CD4-positive, alpha-beta T cell treated with Interleukin-15 for 1 hour (primary cell): ENCODE measurements at regions not wholly inside any gene's neighbourhood (a gene's known extent, or its start where the extent isn't known, plus 50 kb on each side); places are given as distances from the start of the nearest gene placed in this dataset.
A peak's percentile ranks its signal among the peaks of the same experiment; 100 is the strongest.
"Not testable (repeated sequence)": the region's sequence is repeated elsewhere in the genome, so short reads cannot be mapped to it uniquely, and the experiment has no call there.

Experiments used
- DNase-seq: peaks from one replicate; pipeline ENCODE4 v3.0.0-alpha.2; 2020

DNA sequence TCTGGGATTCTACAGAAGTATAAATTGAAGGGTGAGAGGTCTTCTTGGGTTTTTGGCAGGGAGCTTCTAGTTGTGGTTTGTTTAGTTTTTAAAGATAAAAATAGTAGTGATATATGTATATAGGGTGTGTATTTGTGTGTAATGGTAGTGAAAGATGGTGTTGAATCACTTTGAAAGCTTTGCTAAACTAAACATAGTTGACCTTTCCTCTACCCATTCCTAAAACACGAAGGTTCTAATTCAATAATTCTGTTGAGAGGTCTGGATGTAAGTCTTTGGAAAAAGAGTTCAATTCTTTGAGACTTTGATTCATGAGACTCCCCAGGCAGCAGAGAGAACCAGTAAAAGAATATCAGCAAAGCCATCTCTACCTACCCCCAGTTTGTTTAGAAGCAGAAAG is 247.9 kb upstream of the DUSP10 start:
- DNase-seq = no peak

DNA sequence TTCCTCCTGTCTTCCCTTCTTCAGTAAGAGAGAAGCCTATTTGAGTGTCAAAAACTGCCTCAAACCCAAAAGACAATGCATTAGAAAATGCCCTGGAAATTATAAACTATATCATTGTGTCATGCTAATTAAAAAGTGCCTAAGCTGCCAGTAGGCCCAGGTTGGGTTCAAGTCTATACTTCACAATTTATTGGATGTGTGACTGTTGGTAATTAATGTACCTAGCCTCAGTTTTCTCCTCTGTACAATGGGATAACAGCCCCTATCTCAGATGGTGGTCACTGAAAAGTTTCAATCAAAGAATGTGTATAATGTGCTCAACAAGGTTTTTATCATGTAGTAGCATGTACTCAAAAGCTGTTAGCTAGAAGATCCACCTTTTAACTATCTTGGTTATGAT is 246.9 kb upstream of the DUSP10 start:
- DNase-seq = no peak

DNA sequence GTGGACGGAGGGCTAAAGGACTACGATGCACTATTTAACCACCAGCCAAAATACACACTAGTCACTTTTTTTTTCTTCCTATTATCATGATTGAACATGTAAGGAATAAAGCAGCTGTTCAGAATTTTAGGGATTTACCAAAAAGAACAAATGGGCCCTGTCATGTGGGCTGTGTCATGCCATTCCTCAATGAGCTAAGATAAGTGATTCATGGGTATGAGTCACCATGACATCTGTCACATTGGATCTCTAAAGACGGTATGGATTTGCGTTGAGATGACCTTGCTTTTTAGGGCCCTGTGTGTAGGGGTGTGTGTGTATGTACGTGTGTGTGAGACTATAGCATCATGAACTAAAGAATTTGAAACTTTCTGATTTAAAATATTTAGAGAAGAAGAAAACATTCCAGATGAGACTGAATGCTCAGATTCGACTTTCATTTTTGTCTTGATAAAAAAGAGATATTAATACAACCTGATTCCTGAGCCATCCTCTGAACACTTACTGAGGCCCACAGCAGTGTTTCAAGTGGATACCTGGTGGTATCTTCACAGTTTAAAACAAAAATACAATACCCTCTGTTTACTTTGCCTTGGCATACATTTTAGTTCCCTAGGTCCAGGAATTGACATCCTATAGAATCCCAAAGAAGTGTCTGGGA is 246.1 kb upstream of the DUSP10 start:
- peak; percentile 18 for DNase-seq

DNA sequence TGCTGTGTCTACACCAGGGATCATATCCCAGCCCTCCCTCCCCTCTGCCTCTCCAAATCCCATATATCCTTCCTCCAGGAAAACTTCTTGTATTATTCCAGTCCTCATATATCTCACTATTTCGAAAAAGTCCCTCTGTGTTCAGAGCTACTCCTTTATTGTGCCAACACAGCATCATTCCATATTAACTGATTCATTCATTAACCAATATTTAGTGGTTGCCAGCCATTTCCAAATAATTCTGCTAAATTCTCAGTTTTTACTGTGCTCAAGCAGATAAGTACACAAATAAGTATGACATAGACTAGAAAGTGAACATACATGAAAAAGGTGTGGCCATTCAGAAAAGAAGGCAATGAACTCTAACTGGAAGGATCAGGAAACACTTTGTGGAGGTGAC is 241.6 kb upstream of the DUSP10 start:
- no peak for DNase-seq

DNA sequence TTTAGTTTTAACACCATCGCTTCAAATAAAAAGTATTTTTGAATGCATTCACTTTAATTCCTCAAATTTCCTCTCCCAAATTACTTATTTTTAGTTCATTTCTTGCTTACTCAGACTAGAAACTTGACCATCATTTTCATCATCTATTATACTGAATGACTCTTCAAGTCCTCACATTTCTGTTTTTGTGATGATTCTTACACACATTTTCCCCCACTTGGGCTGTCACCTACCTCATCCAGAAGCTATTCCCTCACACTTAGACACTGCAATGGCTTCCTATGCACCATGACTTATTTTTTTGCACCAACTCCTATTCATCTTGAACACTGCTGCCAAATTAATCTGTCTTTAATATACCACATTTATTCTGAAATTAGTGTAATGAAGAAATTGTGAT is 239.6 kb upstream of the DUSP10 start:
- no peak for DNase-seq

DNA sequence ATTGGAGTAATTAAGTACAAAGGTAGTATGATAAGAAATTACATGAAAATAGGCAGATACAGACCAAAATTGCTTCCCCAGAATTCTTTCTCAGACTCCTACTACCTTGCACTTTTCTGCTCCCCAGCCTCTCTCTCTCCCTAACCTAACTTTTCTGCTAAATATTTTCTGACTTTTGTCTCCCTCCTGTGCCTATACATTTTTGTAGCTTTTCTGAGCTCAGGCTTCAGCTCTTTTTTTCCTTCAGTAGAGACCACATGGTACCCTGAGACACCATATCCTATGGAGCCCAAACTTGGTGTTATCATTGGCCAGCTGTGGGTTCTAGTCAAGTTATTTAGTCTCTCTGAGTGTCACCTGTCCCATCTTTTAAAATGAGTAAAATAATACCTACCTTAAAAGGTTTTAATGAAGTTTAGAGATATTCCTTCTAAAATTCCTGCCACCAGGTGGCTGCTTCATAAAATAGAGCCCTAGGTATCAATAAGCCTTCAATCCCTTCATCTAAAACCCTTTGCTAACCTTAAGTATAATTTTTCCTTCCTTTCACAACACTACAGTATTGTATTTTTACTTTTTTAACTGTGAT is 237.6 kb upstream of the DUSP10 start:
- DNase-seq = no peak

DNA sequence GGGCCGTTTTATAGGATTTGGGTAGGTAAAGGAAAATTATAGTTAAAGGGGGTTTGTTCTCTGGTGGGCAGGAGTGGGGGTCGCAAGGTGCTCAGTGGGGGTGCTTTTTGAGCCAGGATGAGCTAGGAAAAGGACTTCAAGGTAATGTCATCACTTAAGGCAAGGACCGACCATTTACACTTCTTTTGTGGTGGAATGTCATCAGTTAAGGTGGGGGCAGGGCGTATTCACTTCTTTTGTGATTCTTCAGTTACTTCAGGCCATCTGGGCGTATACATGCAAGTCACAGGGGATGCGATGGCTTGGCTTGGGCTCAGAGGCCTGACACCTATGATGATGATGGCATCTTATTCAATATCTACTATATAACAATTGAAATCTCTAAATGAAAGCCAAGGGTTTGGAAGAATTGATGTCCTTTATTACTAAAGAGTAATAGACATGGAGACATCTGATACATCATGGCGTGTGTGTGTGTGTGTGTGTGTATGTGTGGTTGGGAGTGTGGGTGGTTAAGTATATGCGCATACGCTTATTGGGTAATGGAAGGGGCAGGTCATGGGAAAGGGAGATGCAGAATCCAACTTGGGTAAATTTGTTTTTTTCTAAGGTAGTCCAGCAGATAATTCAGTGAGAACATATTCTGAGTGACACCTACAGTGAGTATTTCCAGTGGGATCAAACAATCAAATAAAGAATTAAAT is 236.9 kb upstream of the DUSP10 start:
- not testable (repeated sequence) for DNase-seq

DNA sequence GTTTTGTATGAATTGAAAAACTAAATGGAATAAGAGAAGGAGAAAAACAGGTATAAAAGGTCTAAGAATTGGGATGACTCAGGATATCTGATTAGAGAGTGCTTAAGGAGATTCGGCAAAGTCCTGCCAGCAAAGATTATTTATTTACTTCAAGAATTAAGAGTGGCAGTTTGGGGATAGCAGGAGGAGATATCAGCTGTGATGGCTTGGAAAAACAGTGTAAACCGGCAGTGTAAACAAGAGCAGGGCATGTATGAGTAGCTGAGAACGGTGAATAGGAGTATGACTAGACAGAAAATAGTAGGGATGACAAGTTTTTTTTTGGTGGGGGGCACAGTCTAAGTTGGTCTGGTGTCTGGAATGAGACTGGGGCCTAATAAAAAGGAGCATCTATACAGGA is 231.9 kb upstream of the DUSP10 start:
- DNase-seq = not testable (repeated sequence)

DNA sequence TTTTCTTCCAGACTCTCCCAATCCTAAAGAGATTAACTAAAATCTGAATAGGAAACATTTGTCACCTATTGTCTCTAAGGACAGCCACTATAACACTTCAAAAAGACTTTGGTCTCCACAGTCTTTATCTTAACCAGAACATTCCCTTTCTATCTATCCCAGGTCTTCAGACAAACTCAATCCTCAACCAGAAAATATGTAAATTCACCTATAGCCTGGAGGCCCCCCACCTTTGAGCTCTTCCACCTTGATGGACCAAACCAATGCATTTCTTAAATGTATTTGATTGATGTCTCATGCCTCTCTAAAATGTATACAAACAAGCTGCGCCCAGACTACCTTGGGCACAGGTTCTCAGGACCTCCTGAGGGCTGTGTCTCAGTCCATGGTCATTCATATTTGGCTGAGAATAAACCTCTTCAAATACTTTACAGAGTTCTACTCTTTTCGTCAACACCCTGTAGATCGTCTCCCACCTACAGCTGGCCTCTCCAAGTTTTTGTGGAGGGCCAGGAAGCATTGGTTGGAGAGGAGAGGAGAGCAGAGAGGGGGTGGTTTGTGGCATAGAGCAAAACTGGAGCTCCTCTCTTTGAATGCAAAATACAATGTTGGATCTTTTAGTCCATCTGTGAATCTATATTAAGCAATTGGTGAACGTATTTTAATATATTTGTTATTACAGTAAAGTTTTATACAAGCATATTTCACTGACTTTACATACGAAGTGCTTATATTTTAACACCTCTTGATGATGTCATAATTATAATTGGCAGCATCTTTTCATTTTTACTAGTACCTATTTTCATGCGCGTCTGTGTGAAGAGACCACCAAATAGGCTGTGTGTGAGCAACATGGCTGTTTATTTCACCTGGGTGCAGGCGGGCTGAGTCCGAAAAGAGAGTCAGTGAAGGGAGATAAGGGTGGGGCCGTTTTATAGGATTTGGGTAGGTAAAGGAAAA is 230.7 kb upstream of the DUSP10 start:
- DNase-seq = no peak

DNA sequence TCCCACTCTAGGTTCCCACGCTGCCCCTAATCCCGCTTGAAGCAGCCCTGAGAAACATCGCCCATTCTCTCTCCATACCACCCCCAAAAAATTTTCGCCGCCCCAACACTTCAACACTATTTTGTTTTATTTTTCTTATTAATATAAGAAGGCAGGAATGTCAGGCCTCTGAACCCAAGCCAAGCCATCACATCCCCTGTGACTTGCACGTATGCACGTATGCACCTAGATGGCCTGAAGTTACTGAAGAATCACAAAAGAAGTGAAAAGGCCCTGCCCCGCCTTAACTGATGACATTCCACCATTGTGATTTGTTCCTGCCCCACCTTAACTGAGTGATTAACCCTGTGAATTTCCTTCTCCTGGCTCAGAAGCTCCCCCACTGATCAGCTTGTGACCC is 229.1 kb upstream of the DUSP10 start:
- not testable (repeated sequence) for DNase-seq

DNA sequence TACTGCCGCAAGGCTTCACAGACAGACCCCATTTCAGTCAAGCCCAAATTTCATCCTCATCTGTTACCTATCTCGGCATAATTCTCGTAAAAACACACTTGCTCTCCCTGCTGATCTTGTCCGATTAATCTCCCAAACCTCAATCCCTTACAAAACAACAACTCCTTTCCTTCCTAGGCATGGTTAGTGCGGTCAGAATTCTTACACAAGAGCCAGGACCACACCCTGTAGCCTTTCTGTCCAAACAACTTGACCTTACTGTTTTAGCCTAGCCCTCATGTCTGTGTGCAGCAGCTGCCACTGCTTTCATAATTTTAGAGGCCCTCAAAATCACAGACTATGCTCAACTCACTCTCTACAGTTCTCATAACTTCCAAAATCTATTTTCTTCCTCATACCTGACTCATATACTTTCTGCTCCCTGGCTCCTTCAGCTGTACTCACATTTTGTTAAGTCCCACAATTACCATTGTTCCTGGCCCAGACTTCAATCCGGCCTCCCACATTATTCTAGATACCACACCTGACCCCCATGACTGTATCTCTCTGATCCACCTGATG is 227.5 kb upstream of the DUSP10 start:
- not testable (repeated sequence) for DNase-seq

DNA sequence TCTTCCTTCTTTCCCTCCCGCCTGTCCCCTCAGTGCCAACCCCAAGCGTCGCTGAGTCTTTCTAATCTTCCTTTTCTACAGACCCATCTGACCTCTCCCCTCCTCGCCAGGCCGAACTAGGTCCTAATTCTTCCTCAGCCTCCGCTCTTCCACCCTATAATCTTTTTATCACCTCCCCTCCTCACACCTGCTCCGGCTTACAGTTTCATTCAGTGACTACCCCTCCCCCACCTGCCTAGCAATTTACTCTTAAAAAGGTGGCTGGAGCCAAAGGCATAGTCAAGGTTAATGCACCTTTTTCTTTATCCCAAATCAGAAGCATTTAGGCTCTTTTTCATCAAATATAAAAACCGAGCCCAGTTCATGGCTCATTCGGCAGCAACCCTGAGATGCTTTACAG is 225.6 kb upstream of the DUSP10 start:
- DNase-seq = not testable (repeated sequence)

DNA sequence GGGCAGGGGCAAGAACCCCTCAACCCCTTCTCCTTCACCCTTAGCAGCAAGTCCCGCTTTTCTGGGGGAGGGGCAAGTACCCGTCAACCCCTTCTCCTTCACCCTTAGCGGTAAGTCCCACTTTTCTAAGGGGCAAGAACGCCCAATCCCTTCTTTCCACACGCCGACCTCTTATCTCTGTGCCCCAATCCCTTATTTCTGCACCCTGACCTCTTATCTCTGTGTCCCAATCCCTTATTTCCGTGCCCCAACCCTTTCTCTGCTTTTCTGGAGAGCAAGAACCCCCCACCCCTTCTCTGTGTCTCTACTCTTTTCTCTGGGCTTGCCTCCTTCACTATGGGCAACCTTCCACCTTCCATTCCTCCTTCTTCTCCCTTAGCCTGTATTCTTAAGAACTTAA is 225.0 kb upstream of the DUSP10 start:
- DNase-seq = not testable (repeated sequence)

DNA sequence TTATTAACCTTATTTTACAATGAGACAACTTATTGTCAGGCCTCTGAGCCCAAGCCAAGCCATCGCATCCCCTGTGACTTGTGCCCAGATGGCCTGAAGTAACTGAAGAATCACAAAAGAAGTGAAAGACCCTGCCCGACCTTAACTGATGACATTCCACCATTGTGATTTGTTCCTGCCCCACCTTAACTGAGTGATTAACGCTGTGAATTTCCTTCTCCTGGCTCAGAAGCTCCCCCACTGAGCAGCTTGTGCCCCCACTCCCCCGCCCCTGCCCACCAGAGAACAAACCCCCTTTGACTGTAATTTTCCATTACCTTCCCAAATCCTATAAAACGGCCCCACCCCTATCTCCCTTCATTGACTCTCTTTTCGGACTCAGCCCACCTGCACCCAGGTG is 224.0 kb upstream of the DUSP10 start:
- not testable (repeated sequence) for DNase-seq

DNA sequence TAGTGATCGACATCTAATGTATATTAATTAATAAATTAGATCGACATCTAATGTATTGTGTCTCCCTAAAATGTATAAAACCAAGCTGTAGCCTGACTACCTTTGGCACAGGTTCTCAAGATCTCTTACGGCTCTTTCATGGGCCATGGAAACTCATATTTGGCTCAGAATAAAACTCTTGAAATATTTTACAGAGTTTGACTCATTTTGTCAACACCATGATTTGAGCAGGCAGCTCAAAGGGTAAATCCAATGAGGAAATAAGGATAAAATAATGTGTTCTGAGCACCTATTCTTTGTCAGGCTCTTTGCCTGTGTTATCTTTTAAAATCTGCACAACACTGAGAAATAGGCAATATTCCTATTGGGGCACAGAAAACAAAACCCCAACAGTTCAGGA is 223.4 kb upstream of the DUSP10 start:
- no peak for DNase-seq

DNA sequence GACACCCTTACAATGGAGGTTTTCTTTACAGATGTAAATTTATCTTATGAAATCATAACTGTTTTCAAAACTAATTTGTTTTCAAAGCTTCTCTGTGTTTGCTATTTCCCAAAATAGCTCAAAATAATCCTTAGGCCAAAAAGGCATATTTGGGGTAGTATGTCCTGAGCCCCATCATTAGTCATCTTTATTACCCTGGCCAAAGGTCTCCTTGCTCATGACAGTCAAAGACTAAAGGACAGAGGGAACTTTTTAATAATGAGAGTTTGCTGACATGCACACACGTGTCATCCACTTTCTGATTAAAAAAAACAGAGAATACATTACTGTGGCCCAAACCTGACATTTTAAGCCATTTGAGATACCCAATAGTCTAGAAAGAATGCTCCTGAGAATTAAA is 221.9 kb upstream of the DUSP10 start:
- DNase-seq = no peak

DNA sequence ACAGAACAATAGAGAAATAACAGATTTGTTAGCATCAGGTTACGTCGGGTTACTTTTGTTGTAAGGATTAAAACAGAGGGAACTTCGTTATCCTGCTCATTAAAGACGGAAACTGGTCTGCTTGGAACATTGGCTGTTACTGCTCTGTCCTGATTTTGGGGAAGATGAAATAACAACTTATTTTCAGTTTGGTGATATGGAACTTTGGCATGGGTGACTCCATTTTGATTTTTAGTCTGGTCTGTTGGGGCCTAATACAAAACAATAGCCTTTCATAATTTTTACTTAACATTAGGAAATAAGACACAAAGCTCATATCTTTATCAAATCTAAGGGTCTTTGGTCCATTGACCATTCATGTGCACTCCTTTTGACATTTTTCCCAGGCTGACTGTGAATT is 220.5 kb upstream of the DUSP10 start:
- no peak for DNase-seq

DNA sequence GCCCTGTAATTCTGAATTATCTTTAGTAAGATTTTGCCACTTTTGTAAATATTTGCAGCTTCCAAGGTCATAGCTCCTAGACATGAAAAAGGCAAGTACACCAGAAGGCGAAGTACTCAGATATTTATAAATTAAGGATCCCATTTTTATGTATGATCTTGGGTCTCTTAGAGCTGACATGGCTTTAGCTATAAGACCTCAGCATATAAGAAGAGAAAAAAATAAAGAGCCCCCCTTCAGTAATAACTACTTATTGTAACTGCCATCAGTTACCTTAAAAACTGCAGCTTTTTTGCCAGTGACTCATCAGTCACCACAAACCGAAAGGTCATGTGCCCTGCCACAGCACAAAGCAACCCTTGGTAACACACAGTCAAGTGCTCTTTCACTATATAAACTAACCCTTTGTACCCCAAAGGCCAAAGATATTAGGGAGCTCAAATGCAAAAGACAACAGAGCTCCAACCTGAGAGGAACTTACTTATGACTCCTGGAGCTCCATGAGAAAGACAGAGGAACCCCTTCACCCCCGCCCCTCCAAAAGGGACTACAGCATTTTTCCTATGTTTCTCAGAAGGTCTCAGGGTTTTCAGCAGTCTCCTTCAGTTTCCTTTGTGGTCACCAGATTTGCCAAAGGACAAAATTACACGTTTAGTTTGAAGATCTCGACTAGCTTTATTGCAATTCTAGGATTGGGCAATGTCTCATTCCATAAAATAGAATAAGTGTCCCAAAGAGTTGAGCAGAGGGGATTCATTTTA is 219.8 kb upstream of the DUSP10 start:
- DNase-seq = peak; percentile 37

DNA sequence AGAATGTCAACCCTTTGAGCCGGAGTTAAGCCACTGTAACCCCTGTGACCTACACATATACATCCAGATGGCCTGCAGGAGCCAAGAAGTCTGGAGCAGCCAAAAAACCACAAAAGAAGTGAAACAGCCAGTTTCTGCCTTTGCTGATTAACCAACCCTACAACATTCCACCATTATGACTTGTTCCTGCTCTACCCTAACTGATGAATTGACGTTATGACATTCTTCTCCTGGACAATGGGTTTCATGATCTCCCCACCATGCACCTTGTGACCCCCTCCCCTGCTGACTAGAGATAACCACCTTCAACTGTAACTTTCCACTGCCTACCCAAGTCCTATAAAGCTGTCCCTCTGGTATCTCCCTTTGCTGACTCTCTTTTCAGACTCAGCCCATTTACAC is 216.3 kb upstream of the DUSP10 start:
- not testable (repeated sequence) for DNase-seq

DNA sequence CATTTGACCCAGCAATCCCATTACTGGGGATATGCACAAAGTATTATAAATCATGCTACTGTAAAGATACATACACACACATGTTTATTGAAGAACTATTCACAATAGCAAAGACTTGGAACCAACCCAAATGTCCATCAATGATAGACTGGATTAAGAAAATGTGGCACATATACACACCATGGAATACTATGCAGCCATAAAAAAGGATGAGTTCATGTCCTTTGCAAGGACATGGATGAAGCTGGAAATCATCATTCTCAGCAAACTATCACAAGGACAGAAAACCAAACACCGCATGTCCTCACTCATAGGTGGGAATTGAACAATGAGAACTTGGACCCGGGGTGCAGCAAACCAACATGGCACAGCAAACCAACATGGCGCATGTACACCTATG is 215.5 kb upstream of the DUSP10 start:
- DNase-seq = not testable (repeated sequence)

DNA sequence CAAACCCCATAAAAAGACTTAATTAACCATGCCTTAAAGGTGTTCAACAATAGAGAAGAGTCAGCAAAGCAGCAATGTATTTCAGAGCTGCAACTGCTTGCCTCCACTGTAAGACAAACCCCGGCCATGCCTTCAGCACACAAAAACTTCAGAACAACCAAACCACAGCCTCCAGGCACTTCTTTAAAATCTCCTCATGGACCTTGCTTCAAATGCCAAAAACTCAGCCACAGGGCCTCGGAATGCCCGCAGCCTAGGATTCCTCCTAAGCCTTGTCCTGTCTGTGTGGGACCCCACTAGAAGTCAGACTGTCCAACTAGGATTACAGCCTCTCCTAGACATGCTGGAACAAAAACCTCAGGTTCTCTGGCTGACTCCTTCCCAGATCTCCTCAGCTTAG is 208.1 kb upstream of the DUSP10 start:
- no peak for DNase-seq

DNA sequence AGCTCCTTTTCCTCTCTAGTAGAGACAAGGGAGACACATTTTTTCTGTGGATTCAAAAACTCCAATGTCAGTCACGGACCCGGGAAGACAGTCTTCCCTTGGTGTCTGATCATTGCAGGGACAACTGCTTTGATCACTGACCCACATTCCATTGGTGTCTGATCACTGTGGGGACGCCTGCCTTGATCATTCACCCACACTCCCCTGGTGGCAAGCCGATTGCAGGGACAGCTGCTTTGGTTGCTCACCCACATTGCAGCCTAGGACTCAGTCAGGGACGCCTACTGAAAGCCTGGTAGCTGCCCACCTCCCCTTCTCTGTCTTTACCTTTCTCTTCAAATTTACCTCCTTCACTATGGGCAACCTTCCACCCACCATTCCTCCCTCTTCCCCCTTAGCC is 206.6 kb upstream of the DUSP10 start:
- DNase-seq = no peak
